ENCODE measurements at regions not wholly inside any gene's neighbourhood (a gene's known extent, or its start where the extent isn't known, plus 50 kb on each side); places are given as distances from the start of the nearest gene placed in this dataset.

DNA sequence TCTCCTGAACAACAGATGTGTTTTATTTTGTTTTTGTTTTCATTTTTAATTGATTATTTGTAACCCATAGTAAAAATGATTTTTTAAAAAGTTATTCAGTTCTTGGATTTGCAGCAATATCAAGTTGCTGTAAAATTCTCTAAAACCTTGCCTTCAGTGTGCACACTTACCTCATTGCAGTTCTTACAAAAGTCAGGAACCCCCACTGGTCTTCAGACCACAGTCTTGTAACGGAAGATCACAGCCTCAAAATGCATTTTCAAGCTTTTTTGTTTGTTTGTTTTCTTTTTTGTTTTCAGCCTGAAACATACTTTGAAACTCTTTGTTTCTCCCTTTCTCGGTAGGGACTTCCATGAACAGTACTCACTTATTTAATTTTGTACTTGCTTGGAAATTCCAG, 1012.8 kb upstream of the GYPC start:
- Mint-ChIP-seq H3K27ac (no peak overlapping the region), H3K4me3 (no peak overlapping the region)
- CTCF ChIA-PET: no interaction called here

GRCh38 chr2:125643585-125643984, 1012.4 kb upstream of the GYPC start:
- intact Hi-C loops (cut with micrococcal nuclease): no loop called here

More for the DNA sequence above, 1012.8 kb upstream of the GYPC start:
- no peaks in the 10 kb centered on the region for H3K27me3 Mint-ChIP-seq
- no peak for DNase-seq
- H3K9me3 Mint-ChIP-seq: peaks cover 1% of the 10 kb centered on the region
- TF ChIP-seq, protein P1, sequence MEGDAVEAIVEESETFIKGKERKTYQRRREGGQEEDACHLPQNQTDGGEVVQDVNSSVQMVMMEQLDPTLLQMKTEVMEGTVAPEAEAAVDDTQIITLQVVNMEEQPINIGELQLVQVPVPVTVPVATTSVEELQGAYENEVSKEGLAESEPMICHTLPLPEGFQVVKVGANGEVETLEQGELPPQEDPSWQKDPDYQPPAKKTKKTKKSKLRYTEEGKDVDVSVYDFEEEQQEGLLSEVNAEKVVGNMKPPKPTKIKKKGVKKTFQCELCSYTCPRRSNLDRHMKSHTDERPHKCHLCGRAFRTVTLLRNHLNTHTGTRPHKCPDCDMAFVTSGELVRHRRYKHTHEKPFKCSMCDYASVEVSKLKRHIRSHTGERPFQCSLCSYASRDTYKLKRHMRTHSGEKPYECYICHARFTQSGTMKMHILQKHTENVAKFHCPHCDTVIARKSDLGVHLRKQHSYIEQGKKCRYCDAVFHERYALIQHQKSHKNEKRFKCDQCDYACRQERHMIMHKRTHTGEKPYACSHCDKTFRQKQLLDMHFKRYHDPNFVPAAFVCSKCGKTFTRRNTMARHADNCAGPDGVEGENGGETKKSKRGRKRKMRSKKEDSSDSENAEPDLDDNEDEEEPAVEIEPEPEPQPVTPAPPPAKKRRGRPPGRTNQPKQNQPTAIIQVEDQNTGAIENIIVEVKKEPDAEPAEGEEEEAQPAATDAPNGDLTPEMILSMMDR (IDR thresholded peaks at IDR 0.05): no peak
- H3K4me1 Mint-ChIP-seq (ENCODE audit: low read depth): no peaks in the 10 kb centered on the region
- POLR2A ChIA-PET: no interaction called here
- intact Hi-C loops (cut with micrococcal nuclease): no loop called here
- no peaks in the 10 kb centered on the region for H3K36me3 Mint-ChIP-seq (ENCODE audit: low read depth)
- ATAC-seq: no peak

GRCh38 chr2:125644257-125644656, 1011.7 kb upstream of the GYPC start:
- TF ChIP-seq, protein P1 (IDR thresholded peaks at IDR 0.05): no peak
- ATAC-seq: no peak
- Mint-ChIP-seq H3K27me3 (no peaks in the 10 kb centered on the region), H3K4me3 (no peak overlapping the region), H3K36me3 (ENCODE audit: low read depth) (no peaks in the 10 kb centered on the region), H3K4me1 (ENCODE audit: low read depth) (no peaks in the 10 kb centered on the region), H3K9me3 (peaks cover 1% of the 10 kb centered on the region), H3K27ac (no peak overlapping the region)
- intact Hi-C loops (cut with micrococcal nuclease): no loop called here
- ChIA-PET POLR2A (no interaction called here), CTCF (no interaction called here)
- no peak for DNase-seq

More at GRCh38 chr2:125643585-125643984, 1012.4 kb upstream of the GYPC start:
- Mint-ChIP-seq H3K9me3 (peaks cover 1% of the 10 kb centered on the region), H3K4me3 (no peak overlapping the region), H3K27ac (no peak overlapping the region), H3K27me3 (no peaks in the 10 kb centered on the region), H3K36me3 (ENCODE audit: low read depth) (no peaks in the 10 kb centered on the region), H3K4me1 (ENCODE audit: low read depth) (no peaks in the 10 kb centered on the region)
- ATAC-seq (no peak), DNase-seq (no peak)
- ChIA-PET POLR2A (no interaction called here), CTCF (no interaction called here)
- TF ChIP-seq, protein P1 (IDR thresholded peaks at IDR 0.05): no peak

DNA sequence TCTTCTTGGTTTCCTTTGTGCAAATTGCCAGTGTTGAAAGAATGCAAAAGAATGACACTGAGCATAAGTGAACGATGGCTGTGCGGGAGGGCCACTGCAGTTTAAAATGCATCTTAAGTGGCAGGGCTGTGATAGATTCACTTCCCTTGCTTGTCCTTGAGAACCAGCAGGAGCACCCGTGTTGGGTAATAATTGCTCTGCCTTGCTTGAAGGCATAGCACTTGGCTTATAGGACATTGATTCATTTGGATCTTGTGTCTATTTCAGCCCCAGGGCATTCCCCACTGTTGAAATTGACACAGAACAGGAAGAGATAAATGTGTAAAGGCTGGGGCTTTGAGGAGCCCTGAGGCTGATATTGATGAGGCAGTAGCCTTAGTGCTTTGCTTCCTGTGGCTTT, 1003.7 kb upstream of the GYPC start:
- Mint-ChIP-seq H3K9me3 (peaks cover 1% of the 10 kb centered on the region), H3K27ac (no peak overlapping the region), H3K36me3 (ENCODE audit: low read depth) (no peaks in the 10 kb centered on the region), H3K4me1 (ENCODE audit: low read depth) (no peaks in the 10 kb centered on the region), H3K27me3 (no peaks in the 10 kb centered on the region), H3K4me3 (no peak overlapping the region)
- intact Hi-C loops (cut with micrococcal nuclease): no loop called here
- POLR2A ChIA-PET: no interaction called here
- DNase-seq: no peak
- CTCF ChIA-PET: no interaction called here
- no peak for ATAC-seq
- TF ChIP-seq, protein P1 (IDR thresholded peaks at IDR 0.05): no peak

DNA sequence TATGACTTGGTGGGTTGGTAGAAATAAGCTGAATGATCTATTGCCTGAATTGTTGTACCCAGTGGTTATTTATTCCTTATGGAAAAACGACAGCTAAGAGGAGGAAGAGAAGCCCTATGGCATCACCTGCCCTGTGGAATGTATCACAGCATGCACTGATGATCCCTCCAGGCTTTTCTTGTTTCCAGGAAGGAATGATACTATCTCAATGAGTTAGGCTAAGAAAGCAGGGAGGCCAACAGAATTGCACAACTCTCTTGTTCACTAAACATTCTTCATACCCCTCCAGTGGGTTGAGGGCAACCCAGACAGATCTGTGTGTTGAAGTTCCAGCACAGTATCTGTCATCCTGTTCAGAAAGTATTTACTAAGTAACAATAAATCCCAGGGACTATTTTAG, 1001.7 kb upstream of the GYPC start:
- Mint-ChIP-seq H3K27ac (no peak overlapping the region), H3K4me3 (no peak overlapping the region), H3K27me3 (no peaks in the 10 kb centered on the region), H3K36me3 (ENCODE audit: low read depth) (no peaks in the 10 kb centered on the region), H3K4me1 (ENCODE audit: low read depth) (no peaks in the 10 kb centered on the region), H3K9me3 (peaks cover 3% of the 10 kb centered on the region)
- intact Hi-C loops (cut with micrococcal nuclease): no loop called here
- ChIA-PET POLR2A (no interaction called here), CTCF (no interaction called here)
- no peak for DNase-seq
- ATAC-seq: no peak
- TF ChIP-seq, protein P1 (IDR thresholded peaks at IDR 0.05): no peak

Measured in activated CD8-positive, alpha-beta T cell treated with anti-CD3 and anti-CD28 coated beads for 36 hours (primary cell).